Vagina (tissue), 2 donors: ENCODE measurements at regions not wholly inside any gene's neighbourhood (a gene's known extent, or its start where the extent isn't known, plus 50 kb on each side); places are given as distances from the start of the nearest gene placed in this dataset.

Experiments used
- DNase-seq, 2 donors: peaks; one replicate each; pipeline ENCODE4 v3.0.0-alpha.2; 2017; ENCODE audit errors: extremely low spot score in 2 of 2
- H3K27ac ChIP-seq: fragments of 200-600 bp; sonication (generic); one replicate; pipeline ENCODE4 v1.5.1; 2019
- H3K27me3 ChIP-seq: fragments of 200-600 bp; sonication (generic); one replicate; pipeline ENCODE4 v1.5.1; 2019
- H3K36me3 ChIP-seq, 2 donors: fragments of 200-600 bp; sonication (generic); one replicate each; pipeline ENCODE4 v1.5.1; 2017 to 2019
- H3K4me1 ChIP-seq: fragments of 200-600 bp; sonication (generic); one replicate; pipeline ENCODE4 v1.5.1; 2019
- H3K4me3 ChIP-seq, 2 donors: fragments of 200-600 bp; sonication (generic); 1 replicate in 1 of 2; 2 replicates in 1 of 2; pipeline ENCODE4 v1.5.1; 2016 to 2019
- H3K9me3 ChIP-seq: fragments of 200-600 bp; sonication (generic); one replicate; pipeline ENCODE4 v1.5.1; 2019
- POLR2A ChIP-seq, 2 donors: fragments of 450-650 bp; IDR thresholded peaks; one replicate each; pipeline ENCODE4 v1.6.1; 2017; ENCODE audit warnings: antibody characterized with exemption in 2 of 2, mild to moderate bottlenecking in 2 of 2, moderate library complexity in 2 of 2
- POLR2AphosphoS5 ChIP-seq, 2 donors: sonication (generic); formaldehyde crosslinking; IDR thresholded peaks; one replicate each; pipeline ENCODE4 v1.9.0; 2017; ENCODE audit warnings: antibody characterized with exemption in 2 of 2, mild to moderate bottlenecking in 2 of 2, low read depth in 1 of 2; ENCODE audit not compliant: insufficient read depth in 1 of 2
- intact Hi-C: fragments of 100-400 bp; cut with DNase I; formaldehyde crosslinking; loops from one replicate; pipeline ENCODE4 v1.15.1; 2023
- TF ChIP-seq, protein P1 (sequence below), 3 experiments: fragments of 450-650 bp in 2 of 3; fragments of 200-600 bp in 1 of 3; sonication (generic) in 1 of 3; IDR thresholded peaks; one replicate each; pipeline ENCODE4 v1.5.1; 2017 to 2019; ENCODE audit warnings: antibody characterized with exemption in 3 of 3, mild to moderate bottlenecking in 2 of 3, moderate library complexity in 2 of 3

DNA sequence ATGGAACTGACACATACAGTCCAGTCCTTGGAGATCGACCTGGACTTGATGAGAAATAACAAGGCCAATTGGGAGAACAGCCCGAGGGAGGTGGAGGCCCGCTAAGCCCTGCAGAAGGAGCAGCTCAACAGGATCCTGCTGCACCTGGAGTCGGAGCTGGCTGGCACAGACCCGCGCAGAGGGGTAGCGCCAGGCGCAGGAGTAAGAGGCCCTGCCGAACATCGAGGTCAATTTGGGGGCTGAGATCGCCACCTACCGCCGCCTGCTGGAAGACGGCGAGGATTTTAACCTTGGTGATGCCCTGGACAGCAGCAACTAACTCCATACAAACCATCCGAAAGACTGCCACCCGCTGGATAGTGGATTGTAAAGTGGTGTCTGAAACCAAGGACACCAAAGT, 1610.1 kb upstream of the ACO1 start:
- Histone ChIP-seq H3K36me3 (no peaks in the 10 kb centered on the region), H3K4me3 (no peak overlapping the region), H3K27ac (no peak overlapping the region), H3K4me1 (no peaks in the 10 kb centered on the region), H3K27me3 (no peaks in the 10 kb centered on the region), H3K9me3 (no peaks in the 10 kb centered on the region)
- TF ChIP-seq POLR2A (IDR thresholded peaks at IDR 0.05): no peak
- no peak for DNase-seq
- intact Hi-C loops: no loop called here

DNA sequence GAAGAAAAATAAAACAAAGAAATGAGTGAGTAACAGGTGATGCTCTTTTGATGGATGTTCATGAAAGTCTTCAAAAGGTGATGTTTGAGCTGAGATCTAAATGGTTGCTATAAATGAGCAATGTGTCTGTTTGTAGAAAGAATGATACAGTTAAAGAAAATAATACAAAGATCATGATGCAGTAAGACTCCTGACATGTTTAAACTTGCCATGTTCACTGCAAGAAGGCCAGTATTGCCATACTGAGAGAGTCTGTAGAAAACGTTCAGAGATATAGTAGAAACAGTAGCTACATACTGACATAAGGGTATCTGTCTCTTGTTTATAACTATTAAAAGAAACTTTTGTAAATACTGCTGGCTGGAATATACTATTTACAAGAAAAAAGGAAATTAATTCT, 1609.2 kb upstream of the ACO1 start:
- Histone ChIP-seq H3K27ac (no peak overlapping the region), H3K36me3 (no peaks in the 10 kb centered on the region), H3K27me3 (no peaks in the 10 kb centered on the region), H3K9me3 (no peaks in the 10 kb centered on the region), H3K4me3 (no peak overlapping the region), H3K4me1 (no peaks in the 10 kb centered on the region)
- TF ChIP-seq POLR2AphosphoS5 (IDR thresholded peaks at IDR 0.05; ENCODE audit: insufficient read depth in 1 of 2, low read depth in 1 of 2): no peak
- DNase-seq: no peak
- intact Hi-C loops: no loop called here

DNA sequence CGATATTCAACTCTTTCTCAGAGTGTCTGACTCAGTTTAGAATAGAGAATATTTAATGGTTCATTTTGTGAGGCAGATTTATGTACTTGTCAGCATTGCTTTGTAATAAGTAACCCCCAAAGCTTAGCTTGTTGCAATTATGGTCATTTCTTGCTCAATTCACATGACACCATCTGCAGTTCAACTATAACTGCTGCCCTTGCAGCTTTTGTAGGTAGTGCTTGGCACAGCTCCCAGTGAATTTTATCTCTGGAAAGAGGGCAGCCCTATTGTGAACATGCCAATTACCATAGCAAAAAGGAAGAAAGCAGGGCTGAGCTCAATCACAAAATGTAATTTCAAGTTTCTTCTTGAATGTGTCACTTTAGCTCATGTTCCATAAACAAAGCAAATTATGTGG, 1587.7 kb upstream of the ACO1 start:
- Histone ChIP-seq H3K4me1 (no peaks in the 10 kb centered on the region), H3K27ac (no peak overlapping the region), H3K9me3 (no peaks in the 10 kb centered on the region), H3K36me3 (no peaks in the 10 kb centered on the region), H3K4me3 (no peak overlapping the region), H3K27me3 (no peaks in the 10 kb centered on the region)
- no peak for TF ChIP-seq POLR2AphosphoS5 (IDR thresholded peaks at IDR 0.05; ENCODE audit: insufficient read depth in 1 of 2, low read depth in 1 of 2)
- TF ChIP-seq POLR2A (IDR thresholded peaks at IDR 0.05): no peak
- TF ChIP-seq, protein P1, sequence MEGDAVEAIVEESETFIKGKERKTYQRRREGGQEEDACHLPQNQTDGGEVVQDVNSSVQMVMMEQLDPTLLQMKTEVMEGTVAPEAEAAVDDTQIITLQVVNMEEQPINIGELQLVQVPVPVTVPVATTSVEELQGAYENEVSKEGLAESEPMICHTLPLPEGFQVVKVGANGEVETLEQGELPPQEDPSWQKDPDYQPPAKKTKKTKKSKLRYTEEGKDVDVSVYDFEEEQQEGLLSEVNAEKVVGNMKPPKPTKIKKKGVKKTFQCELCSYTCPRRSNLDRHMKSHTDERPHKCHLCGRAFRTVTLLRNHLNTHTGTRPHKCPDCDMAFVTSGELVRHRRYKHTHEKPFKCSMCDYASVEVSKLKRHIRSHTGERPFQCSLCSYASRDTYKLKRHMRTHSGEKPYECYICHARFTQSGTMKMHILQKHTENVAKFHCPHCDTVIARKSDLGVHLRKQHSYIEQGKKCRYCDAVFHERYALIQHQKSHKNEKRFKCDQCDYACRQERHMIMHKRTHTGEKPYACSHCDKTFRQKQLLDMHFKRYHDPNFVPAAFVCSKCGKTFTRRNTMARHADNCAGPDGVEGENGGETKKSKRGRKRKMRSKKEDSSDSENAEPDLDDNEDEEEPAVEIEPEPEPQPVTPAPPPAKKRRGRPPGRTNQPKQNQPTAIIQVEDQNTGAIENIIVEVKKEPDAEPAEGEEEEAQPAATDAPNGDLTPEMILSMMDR (IDR thresholded peaks at IDR 0.05): no peak
- intact Hi-C loops: no loop called here
- no peak for DNase-seq

DNA sequence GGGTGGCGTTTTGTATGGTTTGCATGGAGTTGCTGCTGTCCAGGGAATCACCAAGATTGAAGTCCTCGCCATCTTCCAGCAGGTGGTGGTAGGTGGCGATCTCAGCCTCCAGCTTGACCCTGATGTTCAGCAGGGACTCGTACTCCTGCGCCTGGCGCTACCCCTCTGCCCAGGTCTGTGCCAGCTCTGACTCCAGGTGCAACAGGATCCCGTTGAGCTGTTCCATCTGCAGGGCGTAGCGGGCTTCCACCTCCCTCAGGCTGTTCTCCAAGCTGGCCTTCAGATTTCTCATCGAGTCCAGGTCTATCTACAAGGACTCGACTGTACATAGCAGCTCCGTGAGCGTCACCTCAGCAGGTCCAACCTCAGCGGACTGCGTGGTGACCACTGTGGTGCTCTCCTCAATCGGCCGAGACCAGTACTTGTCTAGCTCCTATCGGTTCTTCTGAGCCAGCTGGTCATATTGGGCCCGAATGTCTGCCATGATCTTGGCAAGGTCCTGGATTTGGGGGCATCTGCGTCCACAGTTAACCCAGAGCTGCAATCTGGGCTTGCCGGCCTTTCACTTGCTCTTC, 1584.8 kb upstream of the ACO1 start:
- intact Hi-C loops: no loop called here
- H3K36me3 ChIP-seq: no peaks in the 10 kb centered on the region
- H3K4me1 ChIP-seq: no peaks in the 10 kb centered on the region
- DNase-seq: no peak
- no peaks in the 10 kb centered on the region for H3K9me3 ChIP-seq
- no peak overlapping the region for H3K4me3 ChIP-seq
- no peaks in the 10 kb centered on the region for H3K27me3 ChIP-seq
- no peak overlapping the region for H3K27ac ChIP-seq
- no peak for TF ChIP-seq POLR2AphosphoS5 (IDR thresholded peaks at IDR 0.05; ENCODE audit: insufficient read depth in 1 of 2, low read depth in 1 of 2)
- TF ChIP-seq, protein P1 (IDR thresholded peaks at IDR 0.05): no peak
- no peak for TF ChIP-seq POLR2A (IDR thresholded peaks at IDR 0.05)

DNA sequence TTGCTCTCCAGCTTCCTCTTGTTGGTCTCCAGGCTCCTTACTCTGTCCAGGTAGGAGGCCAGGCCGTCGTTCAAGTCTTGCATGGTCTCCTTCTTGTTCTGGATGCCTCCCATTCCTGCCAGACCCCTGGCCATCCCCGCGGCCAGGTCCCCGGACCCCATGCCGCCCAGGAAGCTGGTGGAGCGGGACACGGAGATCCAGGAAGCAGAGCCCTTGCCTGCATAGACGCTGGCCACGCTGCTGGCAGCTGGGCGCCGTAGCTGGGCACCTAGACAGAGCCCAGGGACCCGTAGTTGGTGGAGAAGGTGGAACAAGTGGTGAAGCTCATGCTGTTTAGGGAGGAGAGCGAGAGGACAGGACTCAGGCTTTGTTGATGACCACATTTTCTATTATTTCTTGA, 1584.0 kb upstream of the ACO1 start:
- no peak for TF ChIP-seq POLR2A (IDR thresholded peaks at IDR 0.05)
- no peak for TF ChIP-seq POLR2AphosphoS5 (IDR thresholded peaks at IDR 0.05; ENCODE audit: insufficient read depth in 1 of 2, low read depth in 1 of 2)
- TF ChIP-seq, protein P1 (IDR thresholded peaks at IDR 0.05): no peak
- no peaks in the 10 kb centered on the region for H3K27me3 ChIP-seq
- no peak for DNase-seq
- no peaks in the 10 kb centered on the region for H3K4me1 ChIP-seq
- H3K36me3 ChIP-seq: no peaks in the 10 kb centered on the region
- no peak overlapping the region for H3K4me3 ChIP-seq
- intact Hi-C loops: no loop called here
- H3K27ac ChIP-seq: no peak overlapping the region
- H3K9me3 ChIP-seq: no peaks in the 10 kb centered on the region

DNA sequence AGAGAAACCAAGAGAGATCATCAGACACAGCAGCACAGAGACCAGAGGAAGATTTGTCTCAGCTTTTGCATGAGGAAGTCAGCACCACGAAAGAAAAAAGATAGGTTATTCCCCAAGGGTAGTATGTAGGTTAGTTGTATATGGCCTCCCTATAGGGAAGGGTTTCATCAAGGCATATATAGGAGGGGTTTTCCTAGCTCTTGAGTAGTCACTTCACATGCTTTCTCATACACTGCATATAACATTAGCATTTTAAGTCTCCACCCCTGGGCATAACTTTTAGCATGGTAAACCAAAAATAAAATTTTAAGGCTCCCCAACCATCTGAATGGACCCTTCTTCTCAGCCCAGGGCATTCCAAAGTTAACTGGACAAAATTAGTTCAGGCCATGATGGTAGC, 1571.6 kb upstream of the ACO1 start:
- TF ChIP-seq, protein P1 (IDR thresholded peaks at IDR 0.05): no peak
- TF ChIP-seq POLR2A (IDR thresholded peaks at IDR 0.05) (no peak), POLR2AphosphoS5 (IDR thresholded peaks at IDR 0.05; ENCODE audit: insufficient read depth in 1 of 2, low read depth in 1 of 2) (no peak)
- Histone ChIP-seq H3K4me1 (no peaks in the 10 kb centered on the region), H3K36me3 (no peaks in the 10 kb centered on the region), H3K4me3 (no peak overlapping the region), H3K27ac (no peak overlapping the region), H3K27me3 (no peaks in the 10 kb centered on the region), H3K9me3 (no peaks in the 10 kb centered on the region)
- intact Hi-C loops: no loop called here
- no peak for DNase-seq
